HCT116 (cell line): ENCODE measurements at regions not wholly inside any gene's neighbourhood (a gene's known extent, or its start where the extent isn't known, plus 50 kb on each side); places are given as distances from the start of the nearest gene placed in this dataset.

Experiments
- POLR2A ChIP-seq: IDR thresholded peaks from 2 replicates; pipeline ENCODE4 v1.7.0; 2011; ENCODE audit warnings: borderline replicate concordance; ENCODE audit not compliant: insufficient read depth, insufficient read length; ENCODE audit errors: extremely low read depth
- POLR2AphosphoS5 ChIP-seq: IDR thresholded peaks from 2 replicates; pipeline ENCODE4 v1.6.1; 2011; ENCODE audit warnings: mild to moderate bottlenecking, low read depth, low read length, moderate library complexity

DNA sequence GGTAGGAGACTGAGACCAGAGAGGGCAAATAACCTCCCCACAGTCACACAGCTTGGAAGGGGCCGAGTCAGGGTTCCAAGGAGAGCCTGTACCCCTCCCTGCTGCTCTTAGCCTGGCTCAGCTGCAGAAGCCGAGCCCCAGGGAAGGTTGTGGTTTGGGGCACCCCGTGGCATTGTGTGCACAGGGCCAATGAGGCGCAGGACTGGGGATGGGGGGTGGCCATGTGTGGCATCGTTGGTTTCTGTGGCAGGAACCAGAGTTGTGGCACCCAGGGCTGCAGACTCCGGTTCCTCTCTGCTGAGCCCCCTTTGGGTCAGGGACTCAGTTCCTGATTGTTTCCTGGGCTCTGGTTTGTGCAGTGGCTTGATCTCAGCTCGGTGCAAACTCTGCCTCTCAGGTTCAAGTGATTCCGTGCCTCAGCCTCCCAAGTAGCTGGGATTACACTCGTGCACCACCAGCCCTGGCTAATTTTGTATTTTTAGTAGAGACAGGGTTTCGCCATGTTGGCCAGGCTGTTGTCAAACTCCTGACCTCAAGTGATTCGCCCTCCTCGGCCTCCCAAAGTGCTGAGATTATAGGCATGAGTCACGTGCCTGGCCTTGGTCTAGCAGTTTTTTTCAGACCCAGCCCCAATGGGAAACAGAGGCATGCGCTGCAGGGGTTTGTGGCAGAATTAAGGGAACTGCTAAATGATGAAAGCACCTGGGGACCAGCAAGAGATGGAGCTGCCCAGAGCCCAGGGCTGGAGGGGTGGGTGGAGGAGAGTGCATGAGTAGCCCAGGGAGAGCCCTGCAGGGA is 221.0 kb upstream of the SULF2 start:
- TF ChIP-seq POLR2A = no peak
- TF ChIP-seq POLR2AphosphoS5 = no peak
